ENCODE measurements at regions not wholly inside any gene's neighbourhood (a gene's known extent, or its start where the extent isn't known, plus 50 kb on each side); places are given as distances from the start of the nearest gene placed in this dataset.
"Not testable (repeated sequence)": the region's sequence is repeated elsewhere in the genome, so short reads cannot be mapped to it uniquely, and the experiment has no call there.

DNA sequence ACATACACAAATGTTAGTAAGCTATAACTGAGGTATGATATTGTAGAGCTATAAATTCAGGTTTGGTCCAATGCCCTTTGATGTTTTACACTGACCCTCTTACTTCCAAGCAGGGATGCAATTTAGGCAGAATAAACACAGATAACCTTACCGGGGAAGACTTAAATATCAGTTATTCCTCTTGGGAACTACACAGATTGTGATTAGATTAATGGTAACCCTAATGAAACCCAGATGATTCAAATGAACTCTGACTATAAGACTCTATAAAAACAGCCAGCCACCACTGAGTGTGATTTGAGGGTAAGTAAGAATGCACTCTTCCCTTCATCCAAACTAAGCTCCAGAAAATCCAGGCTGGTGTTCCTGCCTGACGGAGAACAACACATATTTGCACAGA, 891.1 kb downstream of the NXPH1 start:
- TF ChIP-seq POLR2A (IDR thresholded peaks at IDR 0.05) (no peak), EP300 (IDR thresholded peaks at IDR 0.05) (no peak), POLR2AphosphoS5 (IDR thresholded peaks at IDR 0.05) (no peak)
- TF ChIP-seq, protein P1, sequence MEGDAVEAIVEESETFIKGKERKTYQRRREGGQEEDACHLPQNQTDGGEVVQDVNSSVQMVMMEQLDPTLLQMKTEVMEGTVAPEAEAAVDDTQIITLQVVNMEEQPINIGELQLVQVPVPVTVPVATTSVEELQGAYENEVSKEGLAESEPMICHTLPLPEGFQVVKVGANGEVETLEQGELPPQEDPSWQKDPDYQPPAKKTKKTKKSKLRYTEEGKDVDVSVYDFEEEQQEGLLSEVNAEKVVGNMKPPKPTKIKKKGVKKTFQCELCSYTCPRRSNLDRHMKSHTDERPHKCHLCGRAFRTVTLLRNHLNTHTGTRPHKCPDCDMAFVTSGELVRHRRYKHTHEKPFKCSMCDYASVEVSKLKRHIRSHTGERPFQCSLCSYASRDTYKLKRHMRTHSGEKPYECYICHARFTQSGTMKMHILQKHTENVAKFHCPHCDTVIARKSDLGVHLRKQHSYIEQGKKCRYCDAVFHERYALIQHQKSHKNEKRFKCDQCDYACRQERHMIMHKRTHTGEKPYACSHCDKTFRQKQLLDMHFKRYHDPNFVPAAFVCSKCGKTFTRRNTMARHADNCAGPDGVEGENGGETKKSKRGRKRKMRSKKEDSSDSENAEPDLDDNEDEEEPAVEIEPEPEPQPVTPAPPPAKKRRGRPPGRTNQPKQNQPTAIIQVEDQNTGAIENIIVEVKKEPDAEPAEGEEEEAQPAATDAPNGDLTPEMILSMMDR (IDR thresholded peaks at IDR 0.05), result no peak

DNA sequence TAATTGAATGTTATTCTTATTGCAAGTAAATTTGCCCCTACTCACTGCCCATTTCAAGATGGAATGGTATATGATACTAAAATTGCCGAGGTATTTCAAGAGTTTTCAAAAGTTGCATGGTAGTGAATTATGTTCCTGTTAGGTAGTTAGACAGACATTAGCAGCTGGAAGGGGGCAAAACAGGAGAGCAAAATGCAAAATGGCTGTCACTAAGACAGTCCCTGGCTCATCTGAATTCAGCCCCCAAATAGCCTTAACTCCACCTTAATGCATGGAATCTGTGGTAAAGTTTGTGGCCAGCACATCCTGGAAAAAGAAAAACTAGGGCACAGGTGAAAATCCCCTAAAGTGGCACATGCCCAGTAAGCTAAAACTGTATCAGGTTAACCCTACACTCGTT, 894.9 kb downstream of the NXPH1 start:
- Histone ChIP-seq H3K27me3 (no peaks in the 10 kb centered on the region), H3K36me3 (no peaks in the 10 kb centered on the region), H3K27ac (no peak overlapping the region), H3K9me3 (no peaks in the 10 kb centered on the region), H3K4me3 (no peak overlapping the region), H3K4me1 (no peaks in the 10 kb centered on the region)
- WGBS, 2 donors (ENCODE audit: low coverage in 1 of 2), result 79 to 92% methylated on average over 2 of the region's 2 CpGs
- TF ChIP-seq POLR2A (IDR thresholded peaks at IDR 0.05) (no peak), POLR2AphosphoS5 (IDR thresholded peaks at IDR 0.05) (no peak), EP300 (IDR thresholded peaks at IDR 0.05) (no peak)
- TF ChIP-seq, protein P1 (IDR thresholded peaks at IDR 0.05), result no peak
- no peak for ATAC-seq

More for the DNA sequence above, 891.1 kb downstream of the NXPH1 start:
- Histone ChIP-seq H3K9me3 (no peaks in the 10 kb centered on the region), H3K36me3 (no peaks in the 10 kb centered on the region), H3K27ac (no peak overlapping the region), H3K27me3 (no peaks in the 10 kb centered on the region), H3K4me3 (no peak overlapping the region), H3K4me1 (no peaks in the 10 kb centered on the region)
- ATAC-seq, result no peak
- 45 to 48% methylated on average over 2 of the region's 2 CpGs for WGBS, 2 donors (ENCODE audit: low coverage in 1 of 2)

DNA sequence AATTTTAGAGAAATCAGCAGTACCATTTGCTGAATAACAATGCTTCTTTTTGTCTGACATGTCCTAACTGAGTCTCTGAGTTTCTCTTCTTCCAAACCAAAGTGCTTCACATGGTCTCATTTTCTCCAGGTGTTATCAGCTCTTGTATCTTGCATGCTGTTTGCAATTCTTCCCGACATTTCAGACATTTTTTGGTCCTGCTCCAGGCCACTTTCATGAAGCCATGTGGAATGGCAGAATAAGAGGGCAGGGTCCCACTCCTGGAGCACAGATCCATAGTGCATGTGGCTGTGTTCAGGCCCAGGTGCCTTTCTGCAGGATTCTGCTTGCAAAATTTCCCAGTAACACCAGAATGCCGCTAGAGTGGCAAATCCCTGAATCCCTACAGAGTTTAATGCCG, 916.2 kb downstream of the NXPH1 start:
- no peaks in the 10 kb centered on the region for H3K36me3 ChIP-seq
- H3K27ac ChIP-seq, result no peak overlapping the region
- TF ChIP-seq, protein P1 (IDR thresholded peaks at IDR 0.05), result no peak
- no peak for TF ChIP-seq POLR2AphosphoS5 (IDR thresholded peaks at IDR 0.05)
- TF ChIP-seq EP300 (IDR thresholded peaks at IDR 0.05), result no peak
- TF ChIP-seq POLR2A (IDR thresholded peaks at IDR 0.05), result no peak
- H3K4me1 ChIP-seq, result no peaks in the 10 kb centered on the region
- no peak for ATAC-seq
- H3K27me3 ChIP-seq, result no peaks in the 10 kb centered on the region
- H3K4me3 ChIP-seq, result no peak overlapping the region
- H3K9me3 ChIP-seq, result no peaks in the 10 kb centered on the region
- WGBS, 2 donors (ENCODE audit: low coverage in 1 of 2), result 63 to 75% methylated on average over 2 to 3 of the region's 3 CpGs

- no peaks in the 10 kb centered on the region for H3K4me1 ChIP-seq
- no peaks in the 10 kb centered on the region for H3K36me3 ChIP-seq
- H3K4me3 ChIP-seq, result no peak overlapping the region
- no peak for TF ChIP-seq EP300 (IDR thresholded peaks at IDR 0.05)
- TF ChIP-seq, protein P1 (IDR thresholded peaks at IDR 0.05), result no peak
- no peak for TF ChIP-seq POLR2A (IDR thresholded peaks at IDR 0.05)
- 29 to 34% methylated on average over 1 to 4 of the region's 4 CpGs for WGBS, 2 donors (ENCODE audit: low coverage in 1 of 2)
- H3K27me3 ChIP-seq, result no peaks in the 10 kb centered on the region
- H3K9me3 ChIP-seq, result peaks cover 0 to 32% (median 0%) of the 10 kb centered on the region in 3 donors
- ATAC-seq, result no peak
- no peak overlapping the region for H3K27ac ChIP-seq
Observed at GRCh38 chr7:9391221-9391620, 957.8 kb downstream of the NXPH1 start.

DNA sequence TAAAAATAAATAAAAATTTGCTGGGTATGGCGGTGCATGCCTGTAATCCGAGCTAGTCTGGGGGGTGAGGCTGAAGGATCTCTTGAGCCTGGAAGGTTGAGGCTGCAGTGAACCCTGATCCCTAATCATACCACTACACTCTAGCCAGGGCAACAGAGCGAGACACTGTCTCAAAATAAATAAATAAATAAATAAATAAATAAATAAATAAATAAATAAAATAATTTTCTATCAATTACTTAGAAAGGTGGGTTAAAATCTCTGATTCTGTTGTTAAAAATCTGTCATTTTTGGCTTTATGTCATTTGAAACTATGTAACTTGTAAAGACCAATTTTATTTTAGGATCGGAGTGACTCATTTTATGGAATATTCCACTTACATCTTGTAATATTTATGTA, 958.6 kb downstream of the NXPH1 start:
- Histone ChIP-seq H3K27ac (no peak overlapping the region), H3K36me3 (no peaks in the 10 kb centered on the region), H3K4me3 (no peak overlapping the region), H3K4me1 (no peaks in the 10 kb centered on the region), H3K9me3 (peaks cover 0 to 24% (median 0%) of the 10 kb centered on the region in 3 donors), H3K27me3 (no peaks in the 10 kb centered on the region)
- TF ChIP-seq EP300 (IDR thresholded peaks at IDR 0.05) (no peak), POLR2A (IDR thresholded peaks at IDR 0.05) (no peak), POLR2AphosphoS5 (IDR thresholded peaks at IDR 0.05) (no peak)
- TF ChIP-seq, protein P1 (IDR thresholded peaks at IDR 0.05), result no peak
- 86 to 87% methylated on average over 4 of the region's 4 CpGs for WGBS, 2 donors (ENCODE audit: low coverage in 1 of 2)
- ATAC-seq, result no peak

DNA sequence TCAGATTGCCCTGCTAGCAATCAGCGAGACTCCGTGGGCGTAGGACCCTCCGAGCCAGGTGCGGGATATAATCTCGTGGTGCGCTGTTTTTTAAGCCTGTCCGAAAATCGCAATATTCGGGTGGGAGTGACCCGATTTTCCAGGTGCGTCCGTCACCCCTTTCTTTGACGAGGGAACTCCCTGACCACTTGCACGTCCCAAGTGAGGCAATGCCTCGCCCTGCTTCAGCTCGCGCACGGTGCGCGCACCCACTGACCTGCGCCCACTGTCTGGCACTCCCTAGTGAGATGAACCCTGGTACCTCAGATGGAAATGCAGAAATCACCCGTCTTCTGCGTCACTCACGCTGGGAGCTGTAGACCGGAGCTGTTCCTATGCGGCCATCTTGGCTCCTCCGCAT, 971.0 kb downstream of the NXPH1 start:
- not testable (repeated sequence) for H3K27ac ChIP-seq, H3K36me3 ChIP-seq, H3K4me1 ChIP-seq, H3K9me3 ChIP-seq, H3K27me3 ChIP-seq, ATAC-seq, H3K4me3 ChIP-seq
- 94 to 99% methylated on average over 16 to 20 of the region's 28 CpGs for WGBS, 2 donors (ENCODE audit: low coverage in 1 of 2)
